CD8-positive, alpha-beta memory T cell (primary cell): ENCODE measurements at regions not wholly inside any gene's neighbourhood (a gene's known extent, or its start where the extent isn't known, plus 50 kb on each side); places are given as distances from the start of the nearest gene placed in this dataset.

Source experiments
- CTCF ChIA-PET: fragments of 350-600 bp; sonication (Branson Sonifier 250); formaldehyde crosslinking; loops from one replicate; lab custom pipeline; 2021; ENCODE audit warnings: antibody characterized with exemption; lab: Charles Lee
- POLR2A ChIA-PET: fragments of 350-600 bp; sonication (Branson Sonifier 250); formaldehyde crosslinking; loops from one replicate; lab custom pipeline; 2021; ENCODE audit warnings: antibody characterized with exemption; lab: Charles Lee
- DNase-seq, 5 donors: peaks; one replicate each; pipeline versions ENCODE4 v3.0.0 to v3.0.0-alpha.2; 2020 to 2022; ENCODE audit warnings: mixed read lengths in 1 of 5
- H3K27ac ChIP-seq: one replicate; pipeline ENCODE4 v1.7.0; 2013; ENCODE audit warnings: low read depth, mild to moderate bottlenecking, low read length, moderate library complexity
- H3K27me3 ChIP-seq: 2 replicates; pipeline ENCODE4 v1.7.0; 2013; ENCODE audit warnings: low read length, mild to moderate bottlenecking; ENCODE audit not compliant: insufficient read depth, poor library complexity, severe bottlenecking
- H3K36me3 ChIP-seq: 2 replicates; pipeline ENCODE4 v1.7.0; 2013; ENCODE audit warnings: mild to moderate bottlenecking, low read length, moderate library complexity; ENCODE audit not compliant: insufficient read depth
- H3K4me1 ChIP-seq: 2 replicates; pipeline ENCODE4 v1.7.0; 2013; ENCODE audit warnings: mild to moderate bottlenecking, low read length, moderate library complexity; ENCODE audit not compliant: insufficient read depth
- H3K4me3 ChIP-seq: 2 replicates; pipeline ENCODE4 v1.7.0; 2013; ENCODE audit warnings: mild to moderate bottlenecking, low read length
- H3K9me3 ChIP-seq: 2 replicates; pipeline ENCODE4 v1.7.0; 2013; ENCODE audit warnings: mild to moderate bottlenecking, low read length
- H3K27ac Mint-ChIP-seq, 8 donors: one replicate each; pipeline ENCODE4 v1.8.0; 2020 to 2021; ENCODE audit warnings: mixed read lengths in 8 of 8, mild to moderate bottlenecking in 6 of 8, inconsistent platforms in 3 of 8, moderate library complexity in 3 of 8
- H3K27me3 Mint-ChIP-seq, 2 donors: one replicate each; pipeline ENCODE4 v1.8.0; 2020 to 2021; ENCODE audit warnings: mixed read lengths in 2 of 2, mild to moderate bottlenecking in 1 of 2, moderate library complexity in 1 of 2
- H3K36me3 Mint-ChIP-seq, 3 donors: one replicate each; pipeline ENCODE4 v1.8.0; 2020 to 2021; ENCODE audit warnings: mixed read lengths in 3 of 3, inconsistent platforms in 1 of 3, mild to moderate bottlenecking in 1 of 3
- H3K4me1 Mint-ChIP-seq, 3 donors: one replicate each; pipeline ENCODE4 v1.8.0; 2020 to 2021; ENCODE audit warnings: mixed read lengths in 3 of 3, inconsistent platforms in 1 of 3, mild to moderate bottlenecking in 1 of 3
- H3K4me3 Mint-ChIP-seq, 7 donors: one replicate each; pipeline ENCODE4 v1.8.0; 2020 to 2021; ENCODE audit warnings: mixed read lengths in 7 of 7, mild to moderate bottlenecking in 6 of 7, moderate library complexity in 4 of 7, inconsistent platforms in 2 of 7
- H3K9me3 Mint-ChIP-seq, 5 donors: one replicate each; pipeline ENCODE4 v1.8.0; 2020 to 2022; ENCODE audit warnings: mixed read lengths in 5 of 5, mild to moderate bottlenecking in 3 of 5, moderate library complexity in 2 of 5, inconsistent platforms in 1 of 5

GRCh38 chr14:87698481-87698880 is 294.5 kb downstream of the GALC start:
- Histone ChIP-seq H3K9me3 (no peaks in the 10 kb centered on the region), H3K4me3 (no peak overlapping the region), H3K36me3 (no peaks in the 10 kb centered on the region), H3K4me1 (no peaks in the 10 kb centered on the region), H3K27ac (no peak overlapping the region), H3K27me3 (no peaks in the 10 kb centered on the region)
- Mint-ChIP-seq H3K27ac (no peak overlapping the region), H3K27me3 (peaks cover 0 to 1% of the 10 kb centered on the region in 2 donors), H3K4me3 (no peak overlapping the region), H3K36me3 (no peaks in the 10 kb centered on the region), H3K9me3 (peaks cover 0 to 3% (median under 1%) of the 10 kb centered on the region in 5 donors), H3K4me1 (no peaks in the 10 kb centered on the region)
- no peak for DNase-seq
- POLR2A ChIA-PET, result no interaction called here
- CTCF ChIA-PET, result no interaction called here

GRCh38 chr14:87696485-87696884 is 296.5 kb downstream of the GALC start:
- no peak overlapping the region for H3K4me3 ChIP-seq
- no peak for DNase-seq
- CTCF ChIA-PET, result no interaction called here
- no peaks in the 10 kb centered on the region for H3K4me1 ChIP-seq
- Mint-ChIP-seq H3K27ac (no peak overlapping the region), H3K36me3 (no peaks in the 10 kb centered on the region), H3K27me3 (no peaks in the 10 kb centered on the region), H3K4me1 (no peaks in the 10 kb centered on the region), H3K4me3 (no peak overlapping the region), H3K9me3 (peaks cover 0 to 3% (median 0%) of the 10 kb centered on the region in 5 donors)
- H3K27ac ChIP-seq, result no peak overlapping the region
- no peaks in the 10 kb centered on the region for H3K9me3 ChIP-seq
- no peaks in the 10 kb centered on the region for H3K27me3 ChIP-seq
- POLR2A ChIA-PET, result no interaction called here
- H3K36me3 ChIP-seq, result no peaks in the 10 kb centered on the region

- H3K4me3 Mint-ChIP-seq, result no peak overlapping the region
- Histone ChIP-seq H3K27ac (no peak overlapping the region), H3K9me3 (no peaks in the 10 kb centered on the region), H3K4me3 (no peak overlapping the region), H3K27me3 (no peaks in the 10 kb centered on the region), H3K4me1 (no peaks in the 10 kb centered on the region), H3K36me3 (no peaks in the 10 kb centered on the region)
- no peaks in the 10 kb centered on the region for H3K4me1 Mint-ChIP-seq
- H3K9me3 Mint-ChIP-seq, result peaks cover 0 to 6% (median 0%) of the 10 kb centered on the region in 5 donors
- no peaks in the 10 kb centered on the region for H3K36me3 Mint-ChIP-seq
- ChIA-PET POLR2A (no interaction called here), CTCF (no interaction called here)
- H3K27me3 Mint-ChIP-seq, result no peaks in the 10 kb centered on the region
- no peak overlapping the region for H3K27ac Mint-ChIP-seq
- DNase-seq, result no peak
Observed at GRCh38 chr14:87691042-87691881, 301.7 kb downstream of the GALC start.

GRCh38 chr14:87690076-87690613 is 302.8 kb downstream of the GALC start:
- H3K4me1 ChIP-seq, result no peaks in the 10 kb centered on the region
- Mint-ChIP-seq H3K4me1 (no peaks in the 10 kb centered on the region), H3K4me3 (no peak overlapping the region), H3K27ac (no peak overlapping the region), H3K36me3 (no peaks in the 10 kb centered on the region), H3K9me3 (peaks cover 0 to 6% (median 0%) of the 10 kb centered on the region in 5 donors), H3K27me3 (no peaks in the 10 kb centered on the region)
- no peak overlapping the region for H3K4me3 ChIP-seq
- ChIA-PET POLR2A (no interaction called here), CTCF (no interaction called here)
- no peaks in the 10 kb centered on the region for H3K9me3 ChIP-seq
- no peaks in the 10 kb centered on the region for H3K36me3 ChIP-seq
- H3K27me3 ChIP-seq, result no peaks in the 10 kb centered on the region
- H3K27ac ChIP-seq, result no peak overlapping the region
- DNase-seq, result no peak

DNA sequence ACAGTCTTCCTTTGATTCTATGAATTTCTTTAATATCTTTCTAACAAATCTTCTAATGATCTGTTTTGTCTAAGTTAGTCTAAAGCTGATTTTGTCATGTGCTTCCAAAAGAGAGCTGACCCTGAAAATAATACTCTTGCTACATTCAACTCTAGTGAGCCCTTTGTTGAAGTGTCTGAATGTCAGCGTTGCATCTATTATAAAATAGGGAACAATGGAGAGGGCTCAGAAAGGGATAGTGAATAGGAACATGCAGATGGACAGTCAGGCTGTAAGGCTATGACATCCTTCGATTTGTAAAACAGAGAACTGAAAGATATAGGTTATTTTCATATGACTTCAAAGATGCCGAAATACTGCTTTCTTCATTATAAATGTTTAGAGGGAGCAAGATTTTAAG is 304.5 kb downstream of the GALC start:
- no peaks in the 10 kb centered on the region for H3K4me1 Mint-ChIP-seq
- peaks cover 0 to 6% (median 0%) of the 10 kb centered on the region in 5 donors for H3K9me3 Mint-ChIP-seq
- no peak overlapping the region for H3K27ac ChIP-seq
- H3K9me3 ChIP-seq, result no peaks in the 10 kb centered on the region
- H3K27me3 ChIP-seq, result no peaks in the 10 kb centered on the region
- no peaks in the 10 kb centered on the region for H3K4me1 ChIP-seq
- CTCF ChIA-PET, result no interaction called here
- POLR2A ChIA-PET, result no interaction called here
- no peak for DNase-seq
- H3K27me3 Mint-ChIP-seq, result no peaks in the 10 kb centered on the region
- H3K4me3 ChIP-seq, result no peak overlapping the region
- no peak overlapping the region for H3K4me3 Mint-ChIP-seq
- no peaks in the 10 kb centered on the region for H3K36me3 ChIP-seq
- no peaks in the 10 kb centered on the region for H3K36me3 Mint-ChIP-seq
- no peak overlapping the region for H3K27ac Mint-ChIP-seq

DNA sequence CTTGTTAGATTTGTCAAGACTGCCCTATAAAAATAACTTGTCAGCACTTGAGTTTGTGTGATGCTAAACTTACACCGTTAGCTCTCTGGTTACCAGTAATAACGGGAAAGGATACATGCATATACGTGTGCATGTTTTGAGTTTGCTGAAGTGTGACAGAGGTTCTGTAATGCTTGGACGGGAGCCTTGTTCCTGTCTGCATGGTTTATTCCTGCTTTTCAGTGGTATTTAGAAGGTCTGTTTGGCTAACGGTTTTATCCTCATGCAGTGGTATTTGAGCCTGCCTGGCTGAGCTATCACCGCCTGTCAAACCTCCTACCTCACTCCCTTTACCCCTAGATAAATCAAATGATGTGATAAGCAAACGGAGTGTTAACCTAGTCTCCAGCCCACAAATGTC is 305.6 kb downstream of the GALC start:
- H3K4me3 Mint-ChIP-seq, result no peak overlapping the region
- no peaks in the 10 kb centered on the region for H3K36me3 Mint-ChIP-seq
- peaks cover 0 to under 1% of the 10 kb centered on the region in 2 donors for H3K27me3 Mint-ChIP-seq
- no peaks in the 10 kb centered on the region for H3K4me1 Mint-ChIP-seq
- no peaks in the 10 kb centered on the region for H3K4me1 ChIP-seq
- peaks cover 0 to 6% (median 0%) of the 10 kb centered on the region in 5 donors for H3K9me3 Mint-ChIP-seq
- H3K36me3 ChIP-seq, result no peaks in the 10 kb centered on the region
- no peaks in the 10 kb centered on the region for H3K9me3 ChIP-seq
- no peak overlapping the region for H3K27ac ChIP-seq
- no peak for DNase-seq
- no peak overlapping the region for H3K27ac Mint-ChIP-seq
- CTCF ChIA-PET, result no interaction called here
- POLR2A ChIA-PET, result no interaction called here
- H3K4me3 ChIP-seq, result no peak overlapping the region
- no peaks in the 10 kb centered on the region for H3K27me3 ChIP-seq

GRCh38 chr14:87686746-87687145 is 306.2 kb downstream of the GALC start:
- no peaks in the 10 kb centered on the region for H3K4me1 Mint-ChIP-seq
- CTCF ChIA-PET, result no interaction called here
- H3K9me3 Mint-ChIP-seq, result peaks cover 0 to 6% (median 0%) of the 10 kb centered on the region in 5 donors
- H3K27me3 Mint-ChIP-seq, result peaks cover 0 to 3% of the 10 kb centered on the region in 2 donors
- Histone ChIP-seq H3K4me3 (no peak overlapping the region), H3K4me1 (no peaks in the 10 kb centered on the region), H3K36me3 (no peaks in the 10 kb centered on the region), H3K27ac (no peak overlapping the region), H3K9me3 (no peaks in the 10 kb centered on the region), H3K27me3 (no peaks in the 10 kb centered on the region)
- H3K27ac Mint-ChIP-seq, result no peak overlapping the region
- no peaks in the 10 kb centered on the region for H3K36me3 Mint-ChIP-seq
- DNase-seq, result no peak
- POLR2A ChIA-PET, result no interaction called here
- no peak overlapping the region for H3K4me3 Mint-ChIP-seq

- Histone ChIP-seq H3K4me3 (no peak overlapping the region), H3K4me1 (no peaks in the 10 kb centered on the region), H3K36me3 (no peaks in the 10 kb centered on the region), H3K27me3 (no peaks in the 10 kb centered on the region), H3K27ac (no peak overlapping the region), H3K9me3 (no peaks in the 10 kb centered on the region)
- H3K4me3 Mint-ChIP-seq, result no peak overlapping the region
- ChIA-PET POLR2A (no interaction called here), CTCF (no interaction called here)
- peaks cover 0 to 9% (median 0%) of the 10 kb centered on the region in 5 donors for H3K9me3 Mint-ChIP-seq
- no peak overlapping the region for H3K27ac Mint-ChIP-seq
- H3K4me1 Mint-ChIP-seq, result no peaks in the 10 kb centered on the region
- peaks cover 0 to 3% of the 10 kb centered on the region in 2 donors for H3K27me3 Mint-ChIP-seq
- H3K36me3 Mint-ChIP-seq, result no peaks in the 10 kb centered on the region
- DNase-seq, result no peak
Observed at GRCh38 chr14:87679866-87680265, 313.1 kb downstream of the GALC start.
